Right lobe of liver (tissue), 4 donors: ENCODE measurements at regions not wholly inside any gene's neighbourhood (a gene's known extent, or its start where the extent isn't known, plus 50 kb on each side); places are given as distances from the start of the nearest gene placed in this dataset.

ENCODE experiments used
- CTCF ChIP-seq, 4 donors: fragments of 200-600 bp in 3 of 4; fragments of 450-650 bp in 1 of 4; IDR thresholded peaks; one replicate each; pipeline versions ENCODE4 v1.5.1 to v1.8.0; 2016 to 2022; ENCODE audit warnings: antibody characterized with exemption in 4 of 4, mild to moderate bottlenecking in 2 of 4
- POLR2A ChIP-seq: fragments of 450-650 bp; IDR thresholded peaks from one replicate; pipeline ENCODE4 v1.6.1; 2017; ENCODE audit warnings: antibody characterized with exemption, mild to moderate bottlenecking
- donor health status: DM: no; HTN: no; CAD: no.
- donor health status: DM: no; HTN: no; CAD: no.
- donor health status: DM: no; HTN: yes; CAD: no.

DNA sequence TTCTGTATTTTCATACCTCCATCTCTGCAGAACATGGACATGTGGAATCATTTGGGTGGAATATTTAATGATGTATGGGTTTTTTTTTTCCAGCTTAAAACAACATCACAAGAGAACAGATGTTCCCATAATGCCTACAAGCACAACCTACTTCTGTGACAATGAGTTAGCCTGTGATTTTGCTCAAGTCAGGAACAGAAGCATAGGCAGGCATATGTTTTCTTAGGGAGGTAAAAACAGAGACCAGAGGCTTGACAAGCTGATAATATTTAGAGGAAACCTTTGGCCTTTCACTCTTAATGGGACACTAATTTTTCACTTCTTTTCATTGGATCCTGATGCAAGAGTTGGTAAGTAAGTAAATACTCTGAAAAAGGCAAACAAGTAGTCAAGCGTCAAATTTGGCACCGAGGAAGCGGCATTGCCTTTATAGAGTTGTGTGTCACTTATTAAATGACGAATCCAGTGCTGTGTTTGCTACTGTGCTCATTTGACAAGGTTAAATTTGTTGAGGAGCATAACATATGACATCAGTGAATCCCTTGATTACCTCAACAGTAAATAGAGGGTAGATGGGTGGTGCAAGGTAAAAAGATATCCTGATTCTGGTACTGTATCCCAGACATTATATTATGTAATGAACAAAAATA is 66.7 kb upstream of the RBMS3 start:
- TF ChIP-seq CTCF (IDR thresholded peaks at IDR 0.05) (no peak), POLR2A (no peak)
